ENCODE measurements at regions not wholly inside any gene's neighbourhood (a gene's known extent, or its start where the extent isn't known, plus 50 kb on each side); places are given as distances from the start of the nearest gene placed in this dataset.

GRCh38 chr18:73961804-73962203 is 185.8 kb downstream of the FBXO15 start:
- no peak for DNase-seq

GRCh38 chr18:73959352-73959751 is 188.3 kb downstream of the FBXO15 start:
- DNase-seq: no peak

- no peak for DNase-seq
Observed at GRCh38 chr18:73954268-73954667, 193.4 kb downstream of the FBXO15 start.

GRCh38 chr18:73952296-73952946 is 195.2 kb downstream of the FBXO15 start:
- DNase-seq: no peak

GRCh38 chr18:73950116-73950700 is 197.4 kb downstream of the FBXO15 start:
- no peak for DNase-seq

- no peak for DNase-seq
Observed at GRCh38 chr18:73948497-73948896, 199.1 kb downstream of the FBXO15 start.

- no peak for DNase-seq
Observed at GRCh38 chr18:73948084-73948483, 199.6 kb downstream of the FBXO15 start.

- DNase-seq: no peak
Observed at GRCh38 chr18:73947180-73947921, 200.3 kb downstream of the FBXO15 start.

- DNase-seq: no peak
Observed at GRCh38 chr18:73945130-73945792, 202.4 kb downstream of the FBXO15 start.

- no peak for DNase-seq
Observed at GRCh38 chr18:73944715-73945114, 202.9 kb downstream of the FBXO15 start.

GRCh38 chr18:73943763-73944162 is 203.9 kb downstream of the FBXO15 start:
- DNase-seq: no peak

- no peak for DNase-seq
Observed at GRCh38 chr18:73942956-73943355, 204.7 kb downstream of the FBXO15 start.

- DNase-seq: no peak
Observed at GRCh38 chr18:73942081-73942625, 205.5 kb downstream of the FBXO15 start.

- DNase-seq: no peak
Observed at GRCh38 chr18:73940721-73941120, 206.9 kb downstream of the FBXO15 start.

- DNase-seq: no peak
Observed at GRCh38 chr18:73939391-73939790, 208.2 kb downstream of the FBXO15 start.

GRCh38 chr18:73933685-73934084 is 213.9 kb downstream of the FBXO15 start:
- DNase-seq: no peak

GRCh38 chr18:73932976-73933375 is 214.7 kb downstream of the FBXO15 start:
- no peak for DNase-seq

- no peak for DNase-seq
Observed at GRCh38 chr18:73927496-73927895, 220.1 kb downstream of the FBXO15 start.

- DNase-seq: no peak
Observed at GRCh38 chr18:73924836-73925235, 222.8 kb downstream of the FBXO15 start.

- DNase-seq: no peak
Observed at GRCh38 chr18:73924307-73924706, 223.3 kb downstream of the FBXO15 start.

- DNase-seq: no peak
Observed at GRCh38 chr18:73923866-73924265, 223.8 kb downstream of the FBXO15 start.

- no peak for DNase-seq
Observed at GRCh38 chr18:73920033-73920432, 227.6 kb downstream of the FBXO15 start.

GRCh38 chr18:73918816-73919215 is 228.8 kb downstream of the FBXO15 start:
- DNase-seq: no peak

All from CD4-positive, alpha-beta T cell treated with Interleukin-12 subunit alpha and Interleukin-12 subunit beta, for 1 hour (primary cell).